HG03196 (cell line): ENCODE measurements at regions not wholly inside any gene's neighbourhood (a gene's known extent, or its start where the extent isn't known, plus 50 kb on each side); places are given as distances from the start of the nearest gene placed in this dataset.

Source experiments
- ATAC-seq: cut with Tn5 transposase; IDR thresholded peaks from one replicate; pipeline ENCODE4 v1.9.1; 2021; ENCODE audit not compliant: unreplicated experiment

DNA sequence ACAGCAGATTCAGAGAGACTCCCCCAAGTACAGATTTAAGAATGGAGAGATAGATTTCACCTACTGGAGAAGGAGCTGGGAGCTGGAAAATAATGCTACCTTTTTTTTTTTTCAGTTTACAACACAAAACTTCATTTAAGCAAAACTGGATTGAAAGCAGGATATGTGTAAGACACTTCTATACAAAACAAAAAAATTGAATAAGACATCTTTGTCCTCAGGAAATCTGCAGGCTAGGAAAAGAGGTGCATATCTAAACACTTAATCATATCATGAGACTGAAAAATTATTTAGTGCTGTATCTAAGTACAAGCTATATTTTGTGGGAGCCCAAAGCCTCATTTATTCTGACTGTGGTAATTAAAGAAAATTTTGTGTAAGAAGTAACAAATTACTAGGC, 516.1 kb downstream of the ZIC1 start:
- ATAC-seq = no peak

DNA sequence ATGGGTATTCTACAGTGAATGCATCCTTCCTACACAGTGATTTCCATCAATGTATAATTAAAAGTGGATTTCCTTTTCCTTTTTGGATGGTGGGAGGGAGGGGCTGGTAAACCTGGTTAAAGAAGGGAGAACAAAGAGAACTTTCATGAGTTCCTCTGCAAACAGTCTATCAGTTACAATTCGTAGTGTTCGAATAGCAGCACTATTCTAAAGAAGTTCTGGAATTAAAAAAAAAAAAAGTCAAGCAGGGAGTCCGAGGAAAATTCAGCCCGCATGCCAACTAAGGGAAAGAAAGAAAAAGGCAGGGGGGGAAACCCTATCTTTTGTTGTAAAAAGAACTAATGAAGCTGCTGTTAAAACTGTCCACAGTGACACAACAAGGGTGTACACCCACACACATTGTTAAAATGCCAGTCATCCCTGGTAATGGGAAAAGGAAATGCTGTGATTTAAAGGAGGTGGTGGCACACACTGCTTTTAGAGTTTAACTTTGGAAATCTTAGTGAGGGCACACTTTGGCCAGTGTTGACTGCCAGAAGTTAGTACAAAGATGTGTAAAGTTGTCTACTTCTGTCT, 521.2 kb downstream of the ZIC1 start:
- ATAC-seq = no peak

DNA sequence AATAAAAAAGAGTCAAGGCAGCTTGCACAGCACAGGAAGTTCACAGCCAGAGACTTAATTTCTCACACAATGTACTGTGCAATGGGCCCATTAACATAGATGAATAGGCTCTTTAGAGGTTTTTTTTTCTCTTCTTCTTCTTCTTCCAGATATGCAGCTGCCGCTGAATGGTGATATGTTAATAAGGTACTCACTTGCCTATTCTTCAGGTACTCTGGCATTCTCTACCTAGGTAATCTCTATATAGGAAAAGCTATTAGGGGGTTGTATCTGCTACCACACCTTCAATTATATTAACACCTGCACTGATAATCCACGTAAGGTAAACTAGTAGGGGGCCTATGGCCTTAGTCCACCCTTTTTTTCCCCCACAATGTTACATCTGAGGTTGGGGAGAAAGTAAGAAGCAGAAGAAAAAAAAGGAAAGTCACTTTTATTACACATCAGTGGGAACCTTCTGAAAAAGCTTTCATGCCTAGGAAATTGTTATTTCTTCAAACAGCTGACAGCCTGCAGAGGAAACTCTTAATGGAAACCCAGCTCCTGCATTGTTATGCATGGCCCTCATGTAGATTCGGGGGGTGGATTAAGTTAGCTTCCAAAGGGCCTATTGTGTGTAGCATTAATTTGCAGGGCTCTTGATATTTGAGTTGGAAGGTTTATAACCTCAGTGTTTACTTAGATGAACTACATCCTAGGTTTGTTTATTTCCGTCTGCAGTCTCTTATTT, 525.5 kb downstream of the ZIC1 start:
- ATAC-seq = no peak

DNA sequence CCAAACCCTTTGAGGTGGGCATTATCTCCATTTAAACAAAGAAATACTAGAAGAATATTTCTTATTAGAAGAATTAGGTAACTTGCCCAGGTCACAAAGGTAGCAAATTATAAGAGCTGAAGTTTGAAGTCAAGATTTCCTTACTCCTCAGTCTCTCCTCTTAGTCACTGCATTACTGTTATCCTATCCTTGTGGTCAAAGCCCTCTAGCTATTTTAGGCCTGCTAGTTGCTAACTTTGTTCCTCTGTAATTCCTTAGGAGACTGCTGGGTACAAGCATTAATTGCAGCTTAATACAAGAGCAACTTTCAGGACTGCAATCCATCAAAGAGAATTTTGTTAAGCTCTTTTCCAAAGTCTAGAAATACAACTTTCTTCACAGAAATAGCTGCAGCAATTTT, 528.2 kb downstream of the ZIC1 start:
- no peak for ATAC-seq

DNA sequence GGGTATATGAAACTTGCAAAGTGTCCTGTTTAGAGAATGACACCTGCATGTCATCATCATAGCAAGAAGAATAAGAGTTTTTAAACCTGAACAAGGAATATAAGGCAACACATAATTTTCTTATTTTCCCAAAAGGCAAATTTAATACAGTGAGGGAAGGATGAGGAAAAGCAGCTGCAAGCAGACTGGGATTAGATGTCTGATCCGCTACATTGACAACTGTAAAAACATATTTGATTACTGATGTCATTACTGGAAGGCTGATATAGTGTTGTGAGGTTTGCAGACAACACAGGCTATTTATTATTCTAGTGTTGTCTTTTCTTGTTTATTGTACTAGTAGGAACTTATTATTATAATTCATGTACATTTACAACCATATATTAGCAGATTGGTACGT, 528.7 kb downstream of the ZIC1 start:
- ATAC-seq = no peak

DNA sequence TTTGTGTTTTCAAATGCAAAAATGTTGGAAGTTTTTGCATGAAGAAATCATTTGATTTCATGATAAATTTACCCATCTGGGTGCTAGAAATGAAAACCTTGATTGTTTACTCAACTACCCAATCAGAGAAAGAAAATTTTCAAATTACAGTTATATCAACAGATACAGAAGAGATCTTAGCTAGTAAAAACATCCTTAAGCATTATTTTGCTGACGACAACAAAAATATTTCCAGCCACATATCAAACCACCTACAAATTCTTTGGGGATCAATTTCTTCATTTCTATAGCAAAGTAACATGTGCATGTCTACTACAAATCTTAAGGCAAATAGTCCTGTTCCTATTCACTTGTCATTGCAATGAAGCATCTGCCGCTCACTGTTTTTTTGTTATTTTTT, 530.3 kb downstream of the ZIC1 start:
- ATAC-seq = no peak

DNA sequence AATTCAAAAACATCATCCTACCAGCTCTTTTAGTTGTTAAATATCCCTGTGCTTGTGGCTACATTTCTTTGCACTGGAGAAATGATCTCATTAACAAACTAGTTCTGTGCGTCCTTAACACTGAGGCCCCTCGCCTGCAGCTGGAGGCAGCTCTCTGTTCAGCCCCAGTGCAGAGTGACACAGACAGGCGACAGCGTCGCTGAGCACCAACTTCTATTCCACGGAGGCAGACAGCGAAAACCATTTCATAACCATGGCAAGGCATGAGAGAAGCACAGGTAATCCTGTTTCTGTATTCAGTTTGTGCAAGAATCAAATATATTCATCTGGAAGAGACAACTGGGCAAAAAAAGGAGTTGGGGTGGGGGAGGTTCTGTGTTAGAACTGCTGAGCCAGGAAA, 530.7 kb downstream of the ZIC1 start:
- ATAC-seq = no peak

DNA sequence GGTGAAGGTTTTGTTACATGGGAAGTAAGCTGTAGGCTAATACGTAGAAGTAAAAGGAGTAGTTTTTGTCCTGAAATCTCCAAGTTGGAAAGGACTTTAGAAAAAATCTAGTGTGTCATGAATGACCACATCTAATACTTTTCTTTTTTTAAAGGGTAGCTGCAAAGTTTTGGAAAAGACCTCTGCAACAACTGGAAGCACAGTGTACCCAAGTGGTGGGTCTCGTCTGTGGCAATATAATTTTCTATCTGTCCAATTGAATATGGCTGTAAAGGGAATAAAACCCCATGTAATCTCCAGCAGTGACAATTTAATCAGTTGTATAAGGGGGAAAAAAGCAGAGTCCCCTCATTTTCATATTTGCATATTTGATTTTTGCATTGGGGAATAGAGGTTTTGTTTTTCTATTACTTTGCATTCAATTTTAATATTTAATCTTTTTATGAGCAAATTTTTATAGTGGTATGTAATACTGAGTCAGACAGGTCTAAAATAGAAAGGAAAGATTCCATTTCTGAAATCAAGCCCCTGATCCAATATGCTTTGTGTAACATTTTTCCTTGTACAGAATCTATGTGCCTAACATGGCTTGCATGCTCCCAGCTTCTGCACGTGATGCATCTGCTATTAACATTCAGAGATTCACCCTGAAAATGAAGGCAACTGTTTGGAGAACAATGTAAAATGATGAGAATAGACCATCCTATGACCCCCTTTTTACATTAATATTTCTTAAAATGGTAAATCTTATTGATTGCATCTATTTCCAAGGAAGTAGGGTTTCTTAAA, 531.4 kb downstream of the ZIC1 start:
- no peak for ATAC-seq

DNA sequence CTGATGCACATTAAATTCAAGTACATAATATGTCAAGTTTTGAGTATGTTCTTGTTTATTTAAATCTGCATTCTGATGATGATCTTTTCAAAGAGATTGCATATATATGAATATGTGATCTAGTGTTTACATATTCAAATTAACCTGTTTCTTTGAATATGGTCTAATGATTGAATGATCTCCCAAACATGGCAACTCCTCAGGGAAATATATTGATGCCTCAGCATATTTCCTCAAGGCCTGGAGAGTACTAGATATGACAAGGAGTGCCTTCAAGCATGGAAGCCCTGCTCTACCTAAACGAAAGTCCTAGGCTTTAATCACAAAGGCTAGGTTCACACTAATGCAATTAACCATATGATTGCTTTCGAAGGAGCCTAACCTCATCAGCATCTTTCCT, 532.8 kb downstream of the ZIC1 start:
- ATAC-seq = no peak

DNA sequence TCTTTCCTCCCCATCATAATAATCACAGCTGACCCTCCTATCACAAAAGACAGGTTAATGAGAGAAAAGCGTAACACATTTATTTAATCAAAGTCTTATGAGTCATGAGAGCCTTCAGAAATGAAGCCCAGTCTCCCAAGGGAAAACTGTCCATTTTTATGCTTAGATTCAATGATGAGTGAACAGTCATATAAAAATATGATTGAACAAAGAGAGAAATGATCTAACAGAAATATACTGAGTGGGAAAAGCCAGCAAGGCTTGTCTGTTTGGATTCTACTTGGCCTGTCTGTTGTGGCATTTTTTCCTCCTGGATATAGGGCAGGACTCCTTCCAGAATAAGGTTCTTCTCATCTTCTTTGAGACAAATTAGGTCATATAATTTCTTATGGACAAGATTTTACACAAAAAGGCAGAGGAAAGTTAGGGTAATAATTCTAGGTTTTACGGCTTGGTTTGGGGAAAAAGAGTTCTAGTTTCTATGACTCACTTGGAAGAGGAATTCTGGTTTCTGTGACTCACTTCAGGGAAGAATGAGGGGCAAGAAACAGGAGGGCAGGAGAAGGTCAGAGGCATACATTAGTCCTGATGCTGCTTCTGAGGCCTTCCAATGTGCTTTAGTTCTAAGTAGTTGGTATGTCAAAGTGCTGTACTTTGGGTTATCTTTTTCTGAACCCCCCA, 534.2 kb downstream of the ZIC1 start:
- no peak for ATAC-seq

DNA sequence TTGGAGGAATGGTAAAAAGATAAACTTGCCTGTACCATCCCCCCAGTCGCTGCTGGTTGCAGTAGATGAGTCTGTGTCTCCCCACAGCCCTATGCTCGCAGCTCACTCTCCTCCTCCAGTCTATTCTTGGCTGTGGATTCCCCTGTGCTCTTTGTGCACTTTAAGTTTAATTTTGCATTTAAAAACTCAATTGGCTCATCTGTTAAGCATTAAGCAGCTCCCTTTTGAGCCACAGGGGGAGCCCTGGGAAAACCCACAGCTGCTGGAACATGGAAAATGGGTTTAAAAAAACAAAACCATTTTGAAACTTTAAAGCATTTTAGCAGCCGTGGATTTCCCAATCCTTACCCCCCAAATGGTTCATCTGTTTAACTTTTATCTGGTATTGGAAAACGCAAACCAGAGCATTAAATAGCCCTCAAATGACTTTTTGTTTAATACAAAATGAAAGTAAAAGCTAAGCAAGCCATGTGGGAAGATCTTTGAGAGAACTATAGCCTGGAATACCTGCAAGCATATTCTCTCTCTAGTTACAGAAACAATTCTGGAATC, 536.9 kb downstream of the ZIC1 start:
- ATAC-seq = no peak

DNA sequence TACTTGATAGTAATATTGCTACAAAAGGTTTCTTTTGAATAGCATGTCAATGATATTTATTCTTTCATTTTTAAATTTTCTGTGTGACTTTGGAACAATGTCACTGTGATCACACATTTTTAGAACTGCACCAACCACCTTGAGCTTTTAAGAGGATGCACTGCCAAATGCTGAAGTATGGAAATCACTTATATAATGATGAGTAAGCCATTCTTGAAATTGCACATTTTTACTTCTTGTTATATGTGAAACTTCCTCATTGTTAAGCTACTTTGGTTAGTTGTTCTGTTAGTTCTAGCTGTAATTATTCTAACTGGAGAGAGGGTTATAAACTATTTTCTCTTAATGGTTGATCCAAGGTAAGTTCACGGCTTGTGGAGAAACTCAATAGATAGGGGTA, 547.5 kb downstream of the ZIC1 start:
- no peak for ATAC-seq

DNA sequence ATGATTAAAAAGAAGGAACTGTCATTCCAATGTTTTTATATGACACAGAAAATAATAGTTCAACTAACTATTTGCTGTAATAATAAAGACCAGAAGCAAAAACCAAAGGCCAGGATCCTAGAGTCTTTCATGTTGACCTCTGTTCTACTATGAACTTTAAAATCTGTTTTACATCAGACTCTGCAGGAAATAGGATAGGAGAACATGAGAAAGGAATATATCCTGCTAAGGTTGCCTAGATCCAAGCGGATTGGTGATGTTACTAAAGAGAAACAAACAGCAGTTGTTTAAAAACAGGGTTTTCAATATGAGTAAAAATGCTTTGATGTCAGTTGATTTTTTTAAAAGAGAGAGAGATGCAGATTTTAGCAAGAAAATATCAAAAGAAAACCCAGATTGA, 549.6 kb downstream of the ZIC1 start:
- no peak for ATAC-seq

DNA sequence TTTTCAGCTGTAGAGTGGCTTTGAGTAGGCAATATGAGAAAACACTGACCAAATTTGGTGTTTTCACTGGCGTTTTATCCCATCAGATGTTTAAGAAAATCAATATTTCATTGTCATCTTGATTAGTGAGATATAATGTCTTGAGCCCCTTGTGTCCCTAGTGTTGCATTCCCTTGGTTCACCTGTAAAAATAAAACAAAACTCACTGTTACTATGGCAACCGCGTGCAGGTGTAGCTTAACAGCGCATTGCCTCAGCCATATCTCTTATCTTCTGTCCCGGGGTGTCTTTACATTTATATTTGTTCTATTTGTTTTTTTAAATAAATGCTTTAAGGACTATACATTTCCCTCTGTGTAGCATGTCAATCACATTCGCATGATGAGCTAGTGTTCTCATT, 551.6 kb downstream of the ZIC1 start:
- no peak for ATAC-seq

DNA sequence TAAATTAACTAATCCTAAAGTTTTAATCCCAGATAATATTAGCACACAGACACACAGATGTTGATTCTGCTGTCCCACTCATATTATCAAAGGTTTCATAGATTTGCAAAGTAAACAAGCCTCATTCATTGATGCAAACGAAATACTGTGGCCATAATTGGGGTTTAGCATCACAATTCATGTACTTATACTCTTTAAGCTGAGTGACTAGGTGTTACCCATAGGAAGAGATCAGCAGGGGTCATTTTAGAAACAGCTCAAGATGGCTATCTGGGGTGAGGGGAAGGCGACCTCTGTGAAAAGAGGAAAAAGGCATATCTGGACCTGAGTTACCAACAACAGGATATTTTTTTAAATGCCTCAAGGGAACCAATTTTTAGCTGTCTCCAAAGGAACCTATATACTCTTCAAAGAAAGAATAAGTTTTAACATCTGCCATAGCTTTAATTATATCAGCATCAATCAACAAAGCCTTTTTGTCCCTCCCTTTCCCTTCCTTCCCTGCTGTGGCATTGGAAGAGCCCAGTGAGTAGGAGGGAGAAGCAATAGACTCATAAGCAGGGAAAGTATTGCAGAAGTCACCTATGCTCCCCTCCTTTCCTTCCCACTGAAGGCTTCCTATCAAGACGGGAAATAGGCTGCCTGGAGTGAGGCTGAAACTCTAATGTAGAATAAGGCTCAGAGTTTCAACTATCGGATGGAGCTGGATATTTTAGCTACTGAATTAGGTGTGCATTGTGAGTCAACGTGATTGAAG, 553.4 kb downstream of the ZIC1 start:
- no peak for ATAC-seq

DNA sequence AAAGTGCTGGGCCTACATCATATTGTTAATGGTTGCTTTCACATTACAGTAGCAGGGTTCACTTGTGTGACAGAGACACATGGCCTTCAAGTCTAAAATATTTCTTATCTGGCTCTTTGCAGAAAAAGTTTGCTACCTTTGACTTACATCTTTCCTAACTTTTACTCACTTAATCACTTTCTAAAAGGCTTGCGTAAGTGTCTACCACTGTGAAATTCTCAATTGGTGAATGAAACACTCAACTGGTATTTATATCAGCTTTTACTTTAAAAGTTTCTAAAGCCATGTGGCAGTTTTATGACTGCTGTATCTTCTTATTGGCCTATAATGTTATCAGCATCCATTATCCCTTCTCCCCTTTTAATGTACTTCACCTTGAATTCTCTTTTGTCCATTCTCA, 554.5 kb downstream of the ZIC1 start:
- ATAC-seq = no peak

DNA sequence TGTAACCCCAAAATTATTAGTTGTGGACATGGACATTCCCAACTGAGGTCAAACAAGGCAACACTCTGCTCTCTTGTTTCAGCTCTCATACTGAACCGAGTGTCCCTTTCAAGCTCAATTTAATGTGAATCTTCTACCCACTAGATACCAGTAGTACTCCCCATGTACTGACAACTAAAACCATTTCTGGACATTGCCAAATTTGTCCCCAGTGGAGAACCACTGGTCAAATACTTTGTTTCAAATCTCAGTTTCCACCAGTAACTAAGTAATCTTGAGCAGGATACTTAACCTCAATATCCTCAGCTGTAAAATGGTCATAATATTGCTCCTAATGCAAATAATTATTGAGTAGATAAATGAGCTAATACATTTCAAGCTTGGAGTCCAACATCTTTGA, 566.0 kb downstream of the ZIC1 start:
- no peak for ATAC-seq

DNA sequence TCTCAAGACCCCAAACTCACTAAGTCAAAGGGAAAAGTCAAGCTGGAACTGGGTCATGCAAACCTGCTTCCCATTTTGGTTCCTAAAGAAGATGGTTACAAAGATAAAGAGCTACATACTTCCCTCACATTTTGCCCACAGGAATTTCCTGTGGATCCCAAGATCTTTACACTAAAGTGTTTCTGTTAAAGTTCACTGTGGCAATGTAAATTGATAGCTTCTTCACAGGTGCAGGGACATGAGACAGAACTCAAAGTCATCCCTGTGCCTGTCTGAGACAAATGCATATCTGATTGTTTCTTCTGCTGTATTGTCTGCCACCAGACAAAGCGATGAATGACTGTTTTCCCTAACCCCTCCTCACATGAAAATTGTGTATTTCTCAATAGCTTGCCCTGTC, 567.8 kb downstream of the ZIC1 start:
- no peak for ATAC-seq

DNA sequence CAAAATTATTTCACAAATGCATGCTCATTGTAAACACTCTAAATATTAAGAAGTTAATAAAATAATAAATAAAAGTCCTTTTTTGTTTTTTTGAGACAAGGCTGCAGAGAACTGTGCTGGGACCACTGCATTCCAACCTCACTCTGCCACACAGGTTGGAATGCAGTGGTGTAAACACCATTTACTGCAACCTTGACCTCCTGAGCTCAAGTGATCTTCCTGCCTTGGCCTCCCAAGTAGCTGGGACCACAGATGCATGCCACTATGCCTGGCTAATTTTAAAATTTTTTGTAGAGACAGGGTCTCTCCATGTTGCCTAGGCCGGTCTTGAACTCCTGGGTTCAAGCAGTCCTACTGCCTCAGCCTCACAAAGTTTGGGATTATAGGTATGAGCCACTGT, 578.4 kb downstream of the ZIC1 start:
- no peak for ATAC-seq

DNA sequence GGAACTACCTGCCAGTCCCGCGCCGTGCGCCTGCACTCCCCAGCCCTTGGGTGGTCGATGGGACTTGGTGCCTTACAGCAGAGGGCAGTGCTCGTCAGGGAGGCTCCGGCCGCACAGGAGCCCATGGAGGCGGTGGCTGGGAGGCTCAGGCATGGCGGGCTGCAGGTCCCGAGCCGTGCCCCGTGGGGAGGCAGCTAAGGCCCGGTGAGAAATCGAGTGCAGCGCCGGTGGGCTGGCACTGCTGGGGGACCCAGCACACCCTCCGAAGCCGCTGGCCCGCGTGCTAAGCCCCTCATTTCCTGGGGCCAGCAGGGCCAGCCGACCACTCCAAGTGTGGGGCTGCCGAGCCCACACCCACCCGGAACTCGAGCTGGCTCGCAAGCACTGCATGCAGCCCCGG, 580.2 kb downstream of the ZIC1 start:
- no peak for ATAC-seq

DNA sequence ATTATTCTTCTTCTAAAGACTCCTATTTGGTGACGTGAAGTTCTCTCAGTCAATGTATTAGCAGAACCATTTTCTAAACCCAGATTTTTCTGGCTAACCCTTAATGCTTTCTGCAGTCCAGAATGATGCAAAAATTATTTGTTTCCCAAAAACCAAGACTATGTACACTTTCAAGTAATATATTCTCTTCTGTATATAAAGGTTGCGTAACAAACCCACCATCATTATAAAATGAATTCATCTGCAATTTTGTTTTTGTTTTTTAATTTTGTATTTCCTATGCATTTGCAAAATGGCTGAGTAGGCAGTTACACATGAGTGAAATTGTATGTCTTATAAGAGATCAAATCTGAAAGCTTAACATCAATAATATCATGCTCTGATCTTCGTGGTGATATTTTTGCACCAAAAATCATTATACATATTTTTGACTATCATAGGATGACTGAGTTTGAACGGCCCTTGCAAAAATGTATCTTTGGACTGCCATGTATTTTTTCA, 593.6 kb downstream of the ZIC1 start:
- ATAC-seq = no peak
